Testis (tissue), 2 donors: ENCODE measurements at regions not wholly inside any gene's neighbourhood (a gene's known extent, or its start where the extent isn't known, plus 50 kb on each side); places are given as distances from the start of the nearest gene placed in this dataset.

Experiments used
- CTCF ChIP-seq, 3 experiments: fragments of 450-650 bp in 2 of 3; fragments of 200-600 bp in 1 of 3; sonication (generic) in 1 of 3; IDR thresholded peaks; one replicate each; pipeline ENCODE4 v1.5.1; 2016 to 2019; ENCODE audit warnings: antibody characterized with exemption in 3 of 3, mild to moderate bottlenecking in 2 of 3, moderate library complexity in 1 of 3
- POLR2A ChIP-seq: fragments of 450-650 bp; IDR thresholded peaks from one replicate; pipeline ENCODE4 v1.6.1; 2017; ENCODE audit warnings: antibody characterized with exemption, mild to moderate bottlenecking, moderate library complexity

DNA sequence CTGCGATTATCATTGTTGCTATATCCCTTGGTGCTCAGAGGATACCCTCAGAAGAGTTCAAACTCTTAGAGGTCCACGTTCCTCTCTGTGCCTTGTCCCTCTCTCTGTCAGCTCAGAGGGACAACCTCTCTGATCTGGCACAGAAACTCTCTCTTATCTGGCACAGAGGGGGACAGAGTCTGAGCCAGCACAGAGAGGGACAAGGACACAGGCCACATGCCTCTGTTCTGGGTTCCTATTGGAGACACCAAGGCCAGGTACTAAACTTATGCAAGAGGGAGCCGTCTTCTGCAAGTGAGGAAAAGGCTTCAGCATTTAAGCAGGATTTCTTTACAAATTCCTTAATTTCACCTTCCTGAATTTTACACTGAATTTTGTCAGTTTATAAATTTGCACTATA is 565.2 kb downstream of the TOX3 start:
- no peak for TF ChIP-seq CTCF (IDR thresholded peaks at IDR 0.05)
- no peak for TF ChIP-seq POLR2A
